ENCODE measurements at regions not wholly inside any gene's neighbourhood (a gene's known extent, or its start where the extent isn't known, plus 50 kb on each side); places are given as distances from the start of the nearest gene placed in this dataset.
"Not testable (repeated sequence)": the region's sequence is repeated elsewhere in the genome, so short reads cannot be mapped to it uniquely, and the experiment has no call there.

DNA sequence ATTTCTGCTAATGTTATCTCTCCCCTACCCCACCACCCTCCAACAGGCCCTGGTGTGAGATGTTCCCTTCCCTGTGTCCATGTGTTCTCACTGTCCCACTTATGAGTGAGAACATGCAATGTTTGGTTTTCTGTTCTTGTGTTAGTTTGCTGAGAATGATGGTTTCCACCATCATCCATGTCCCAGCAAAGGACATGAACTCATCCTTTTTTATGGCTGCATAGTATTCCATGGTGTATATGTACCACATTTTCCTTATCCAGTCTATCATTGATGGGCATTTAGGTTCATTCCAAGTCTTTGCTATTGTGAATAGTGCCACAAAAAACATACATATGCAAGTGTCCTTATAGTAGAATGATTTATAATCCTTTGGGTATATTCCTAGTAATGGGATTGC is 104.5 kb downstream of the ZNF33B start:
- H3K9ac ChIP-seq (ENCODE audit: insufficient read length, low read depth); H3K4me1 ChIP-seq (ENCODE audit: insufficient read depth, insufficient read length); H3K27me3 ChIP-seq (ENCODE audit: insufficient read depth, insufficient read length); H3K36me3 ChIP-seq (ENCODE audit: insufficient read depth, insufficient read length, low read length); H3K4me3 ChIP-seq (ENCODE audit: insufficient read length, low read depth); DNase-seq (ENCODE audit: low read depth, low spot score); H3K9me3 ChIP-seq (ENCODE audit: insufficient read depth, low read length): not testable (repeated sequence)

DNA sequence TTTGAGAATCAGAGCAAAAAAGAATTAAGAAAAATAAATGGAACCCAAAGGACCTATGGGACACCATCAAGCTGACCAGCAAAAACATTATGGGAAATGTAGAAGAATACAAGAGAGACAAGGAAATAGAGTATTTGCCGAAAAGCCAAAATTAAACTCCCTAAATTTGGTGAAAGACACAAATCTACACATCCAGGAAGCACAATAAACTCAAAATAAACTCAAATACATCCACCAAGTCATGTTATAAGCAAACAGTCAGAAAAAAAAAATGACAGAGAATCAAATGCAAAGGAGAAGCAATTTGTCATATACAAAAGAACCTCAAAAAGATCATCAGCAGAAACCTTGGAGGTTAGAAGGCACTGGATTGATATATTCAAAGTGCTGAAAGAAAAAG is 105.4 kb downstream of the ZNF33B start:
- DNase-seq (ENCODE audit: low read depth, low spot score) = no peak
- TF ChIP-seq ZNF274 (IDR thresholded peaks at IDR 0.05; ENCODE audit: low read depth, low read length) = no peak
- H3K27me3 ChIP-seq (ENCODE audit: insufficient read depth, insufficient read length) = no peaks in the 10 kb centered on the region
- no peaks in the 10 kb centered on the region for H3K4me1 ChIP-seq (ENCODE audit: insufficient read depth, insufficient read length)
- no peak overlapping the region for H3K4me3 ChIP-seq (ENCODE audit: insufficient read length, low read depth)
- no peaks in the 10 kb centered on the region for H3K36me3 ChIP-seq (ENCODE audit: insufficient read depth, insufficient read length, low read length)
- no peak overlapping the region for H3K9ac ChIP-seq (ENCODE audit: insufficient read length, low read depth)
- peaks cover 5% of the 10 kb centered on the region; the same call in 1 of the 2 replicates for H3K9me3 ChIP-seq (ENCODE audit: insufficient read depth, low read length)

DNA sequence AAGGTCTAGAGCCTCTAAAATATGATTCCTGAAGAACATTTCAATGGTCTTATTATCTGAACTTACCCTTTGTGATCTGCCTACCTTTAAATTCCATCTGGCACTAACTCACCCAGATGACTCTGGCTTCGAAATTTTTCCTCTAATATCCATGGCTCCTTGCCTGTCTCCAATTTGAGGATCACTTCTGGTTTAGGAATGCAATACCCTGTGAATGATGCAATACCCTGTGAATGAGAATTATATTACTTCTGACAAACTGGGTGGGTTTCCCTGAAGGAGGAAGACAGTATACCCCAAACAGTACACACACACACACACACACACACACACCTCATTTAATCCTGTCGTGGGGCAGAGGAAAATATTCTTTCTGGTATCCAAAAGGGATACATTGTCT is 115.3 kb downstream of the ZNF33B start:
- Histone ChIP-seq H3K36me3 (ENCODE audit: insufficient read depth, insufficient read length, low read length) (peaks cover 23% of the 10 kb centered on the region), H3K27me3 (ENCODE audit: insufficient read depth, insufficient read length) (no peaks in the 10 kb centered on the region), H3K4me3 (ENCODE audit: insufficient read length, low read depth) (no peak overlapping the region), H3K4me1 (ENCODE audit: insufficient read depth, insufficient read length) (no peaks in the 10 kb centered on the region), H3K9me3 (ENCODE audit: insufficient read depth, low read length) (peaks cover 47% of the 10 kb centered on the region), H3K9ac (ENCODE audit: insufficient read length, low read depth) (no peak overlapping the region)
- no peak for DNase-seq (ENCODE audit: low read depth, low spot score)
- TF ChIP-seq SUZ12 (IDR thresholded peaks at IDR 0.05; ENCODE audit: extremely low read depth, insufficient read depth, insufficient read length) (no peak), ZNF274 (IDR thresholded peaks at IDR 0.05; ENCODE audit: low read depth, low read length) (no peak), YY1 (IDR thresholded peaks at IDR 0.05; ENCODE audit: insufficient read depth, insufficient read length) (no peak)

DNA sequence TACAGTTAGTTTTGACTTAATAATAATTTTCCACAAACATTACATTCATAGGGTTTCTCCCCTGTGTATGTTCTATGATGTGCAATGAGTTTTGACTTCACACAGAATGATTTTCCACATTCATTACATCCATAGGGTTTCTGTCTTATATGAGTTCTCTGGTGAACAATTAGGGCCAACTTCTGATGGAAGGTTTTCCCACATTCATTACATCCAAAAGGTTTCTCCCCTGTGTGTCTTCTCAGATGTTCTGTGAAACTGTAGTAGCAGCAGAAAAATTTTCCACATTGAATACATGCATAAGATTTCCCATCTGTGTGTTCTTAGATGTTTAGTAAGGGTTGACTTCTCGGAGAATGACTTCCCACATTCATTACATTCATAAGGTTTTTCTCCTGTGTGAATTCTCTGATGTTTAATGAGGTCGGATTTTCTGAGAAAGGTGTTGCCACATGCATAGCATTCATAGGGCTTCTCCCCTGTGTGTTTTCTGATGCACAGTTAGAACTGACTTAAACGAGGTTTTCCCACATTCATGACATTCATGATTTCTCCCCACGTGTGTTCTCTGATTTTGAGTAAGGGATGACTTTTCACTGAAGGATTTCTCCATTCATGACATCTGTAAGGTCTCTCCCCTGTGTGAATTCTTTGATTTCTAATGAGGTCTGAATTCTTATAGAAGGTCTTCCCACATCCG is 118.5 kb downstream of the ZNF33B start:
- no peak overlapping the region for H3K9ac ChIP-seq (ENCODE audit: insufficient read length, low read depth)
- DNase-seq (ENCODE audit: low read depth, low spot score) = no peak
- H3K4me1 ChIP-seq (ENCODE audit: insufficient read depth, insufficient read length) = no peaks in the 10 kb centered on the region
- no peak overlapping the region for H3K4me3 ChIP-seq (ENCODE audit: insufficient read length, low read depth)
- peak; percentile 32; the same call in 1 of the 2 replicates for TF ChIP-seq ZNF274 (IDR thresholded peaks at IDR 0.05; ENCODE audit: low read depth, low read length)
- no peak for TF ChIP-seq YY1 (IDR thresholded peaks at IDR 0.05; ENCODE audit: insufficient read depth, insufficient read length)
- H3K27me3 ChIP-seq (ENCODE audit: insufficient read depth, insufficient read length) = no peaks in the 10 kb centered on the region
- peaks cover 60% of the 10 kb centered on the region for H3K9me3 ChIP-seq (ENCODE audit: insufficient read depth, low read length)
- peaks cover 23% of the 10 kb centered on the region for H3K36me3 ChIP-seq (ENCODE audit: insufficient read depth, insufficient read length, low read length)

DNA sequence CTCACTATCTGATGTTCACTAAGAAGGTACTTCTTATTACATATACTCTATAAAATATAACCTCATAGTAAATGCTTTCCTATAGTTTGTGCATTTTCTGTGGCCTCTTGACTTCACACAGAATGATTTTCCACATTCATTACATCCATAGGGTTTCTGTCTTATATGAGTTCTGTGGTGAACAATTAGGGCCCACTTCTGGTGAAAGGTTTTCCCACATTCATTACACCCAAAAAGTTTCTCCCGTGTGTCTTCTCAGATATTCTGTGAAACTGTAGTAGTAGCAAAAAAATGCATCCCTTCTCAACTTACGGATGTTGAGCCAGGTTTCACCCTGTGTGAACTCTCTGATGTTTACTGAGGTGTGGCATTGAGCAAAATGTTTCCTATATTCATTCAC is 119.3 kb downstream of the ZNF33B start:
- Histone ChIP-seq H3K9ac (ENCODE audit: insufficient read length, low read depth) (no peak overlapping the region), H3K27me3 (ENCODE audit: insufficient read depth, insufficient read length) (no peaks in the 10 kb centered on the region), H3K36me3 (ENCODE audit: insufficient read depth, insufficient read length, low read length) (peaks cover 23% of the 10 kb centered on the region), H3K9me3 (ENCODE audit: insufficient read depth, low read length) (peaks cover 60% of the 10 kb centered on the region), H3K4me3 (ENCODE audit: insufficient read length, low read depth) (no peak overlapping the region), H3K4me1 (ENCODE audit: insufficient read depth, insufficient read length) (no peaks in the 10 kb centered on the region)
- TF ChIP-seq YY1 (IDR thresholded peaks at IDR 0.05; ENCODE audit: insufficient read depth, insufficient read length) (no peak), SUZ12 (IDR thresholded peaks at IDR 0.05; ENCODE audit: extremely low read depth, insufficient read depth, insufficient read length) (no peak), ZNF274 (IDR thresholded peaks at IDR 0.05; ENCODE audit: low read depth, low read length) (no peak)
- DNase-seq (ENCODE audit: low read depth, low spot score) = no peak

DNA sequence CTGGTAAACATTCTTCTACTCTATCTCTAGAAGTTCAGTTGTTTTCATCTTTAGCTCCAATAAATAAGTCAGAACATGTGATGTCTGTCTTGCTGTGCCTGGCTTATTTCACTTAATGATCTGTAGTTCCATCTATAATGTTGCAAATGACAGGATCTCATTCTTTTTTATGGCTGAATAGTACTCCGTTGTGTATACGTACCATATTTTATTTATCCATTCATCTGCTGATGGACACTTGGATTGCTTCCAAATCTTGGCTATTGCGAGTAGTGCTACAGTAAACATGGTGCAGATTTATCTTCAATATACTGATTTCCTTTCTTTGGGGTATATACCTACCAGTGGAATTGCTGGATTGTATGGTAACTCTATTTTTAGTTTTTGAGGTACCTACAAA is 124.4 kb downstream of the ZNF33B start:
- no peaks in the 10 kb centered on the region for H3K4me1 ChIP-seq (ENCODE audit: insufficient read depth, insufficient read length)
- peaks cover 21% of the 10 kb centered on the region for H3K9me3 ChIP-seq (ENCODE audit: insufficient read depth, low read length)
- H3K4me3 ChIP-seq (ENCODE audit: insufficient read length, low read depth) = no peak overlapping the region
- TF ChIP-seq ZNF274 (IDR thresholded peaks at IDR 0.05; ENCODE audit: low read depth, low read length) (no peak), SUZ12 (IDR thresholded peaks at IDR 0.05; ENCODE audit: extremely low read depth, insufficient read depth, insufficient read length) (no peak), YY1 (IDR thresholded peaks at IDR 0.05; ENCODE audit: insufficient read depth, insufficient read length) (no peak)
- no peaks in the 10 kb centered on the region for H3K36me3 ChIP-seq (ENCODE audit: insufficient read depth, insufficient read length, low read length)
- no peak for DNase-seq (ENCODE audit: low read depth, low spot score)
- H3K27me3 ChIP-seq (ENCODE audit: insufficient read depth, insufficient read length) = no peaks in the 10 kb centered on the region
- H3K9ac ChIP-seq (ENCODE audit: insufficient read length, low read depth) = no peak overlapping the region

DNA sequence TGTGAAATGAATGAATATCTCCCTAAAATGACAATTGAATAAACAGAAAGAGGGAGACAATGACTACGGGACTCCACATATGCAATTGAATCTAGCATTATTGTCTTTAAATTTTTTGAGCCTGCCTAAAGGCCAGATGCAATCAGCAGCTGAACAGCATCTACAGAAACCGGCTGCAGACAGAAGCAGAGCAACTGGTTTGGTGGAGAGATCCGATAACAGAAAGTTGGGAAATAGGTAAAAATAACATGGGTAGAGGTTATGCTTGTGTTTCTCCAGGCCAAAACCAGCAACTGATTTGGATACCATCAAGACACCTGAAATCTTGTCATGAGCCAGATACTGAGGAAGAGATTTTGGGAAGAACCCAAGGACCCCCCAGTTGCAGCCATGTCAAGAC is 146.6 kb downstream of the ZNF33B start:
- Histone ChIP-seq H3K9me3 (ENCODE audit: insufficient read depth, low read length) (peaks cover 4% of the 10 kb centered on the region; the same call in 1 of the 2 replicates), H3K36me3 (ENCODE audit: insufficient read depth, insufficient read length, low read length) (peaks cover 31% of the 10 kb centered on the region), H3K4me3 (ENCODE audit: insufficient read length, low read depth) (no peak overlapping the region), H3K4me1 (ENCODE audit: insufficient read depth, insufficient read length) (no peaks in the 10 kb centered on the region), H3K9ac (ENCODE audit: insufficient read length, low read depth) (no peak overlapping the region), H3K27me3 (ENCODE audit: insufficient read depth, insufficient read length) (no peaks in the 10 kb centered on the region)
- TF ChIP-seq ZNF274 (IDR thresholded peaks at IDR 0.05; ENCODE audit: low read depth, low read length) = no peak
- TF ChIP-seq YY1 (IDR thresholded peaks at IDR 0.05; ENCODE audit: insufficient read depth, insufficient read length) = no peak
- TF ChIP-seq SUZ12 (IDR thresholded peaks at IDR 0.05; ENCODE audit: extremely low read depth, insufficient read depth, insufficient read length) = no peak
- DNase-seq (ENCODE audit: low read depth, low spot score) = no peak
